GM06990 (cell line): ENCODE measurements at regions not wholly inside any gene's neighbourhood (a gene's known extent, or its start where the extent isn't known, plus 50 kb on each side); places are given as distances from the start of the nearest gene placed in this dataset.

ENCODE experiments used
- DNase-seq: peaks from one replicate; pipeline ENCODE4 v3.0.0-alpha.2; 2011; ENCODE audit not compliant: insufficient read length; ENCODE audit errors: extremely low read depth
- H3K27me3 ChIP-seq: replicated peaks from 2 replicates; pipeline ENCODE4 v1.6.0; 2011; ENCODE audit warnings: low read length; ENCODE audit not compliant: control insufficient read depth, insufficient read depth
- H3K36me3 ChIP-seq: 2 replicates; pipeline ENCODE4 v1.5.1; 2011; ENCODE audit warnings: low read length; ENCODE audit not compliant: control insufficient read depth, insufficient read depth
- H3K4me3 ChIP-seq: replicated peaks from 2 replicates; pipeline ENCODE4 v1.5.1; 2011; ENCODE audit warnings: low read depth, mild to moderate bottlenecking, control low read depth, low read length
- TF ChIP-seq, protein P1 (sequence below): IDR thresholded peaks from 2 replicates; pipeline ENCODE4 v1.5.1; 2011; ENCODE audit warnings: low read length, control low read depth, mild to moderate bottlenecking, inconsistent platforms; ENCODE audit not compliant: insufficient read depth, poor library complexity, severe bottlenecking

GRCh38 chr3:15958692-15959433 is 161.1 kb upstream of the ANKRD28 start:
- Histone ChIP-seq H3K4me3 (no peak overlapping the region), H3K36me3 (no peaks in the 10 kb centered on the region), H3K27me3 (no peaks in the 10 kb centered on the region)
- TF ChIP-seq, protein P1, sequence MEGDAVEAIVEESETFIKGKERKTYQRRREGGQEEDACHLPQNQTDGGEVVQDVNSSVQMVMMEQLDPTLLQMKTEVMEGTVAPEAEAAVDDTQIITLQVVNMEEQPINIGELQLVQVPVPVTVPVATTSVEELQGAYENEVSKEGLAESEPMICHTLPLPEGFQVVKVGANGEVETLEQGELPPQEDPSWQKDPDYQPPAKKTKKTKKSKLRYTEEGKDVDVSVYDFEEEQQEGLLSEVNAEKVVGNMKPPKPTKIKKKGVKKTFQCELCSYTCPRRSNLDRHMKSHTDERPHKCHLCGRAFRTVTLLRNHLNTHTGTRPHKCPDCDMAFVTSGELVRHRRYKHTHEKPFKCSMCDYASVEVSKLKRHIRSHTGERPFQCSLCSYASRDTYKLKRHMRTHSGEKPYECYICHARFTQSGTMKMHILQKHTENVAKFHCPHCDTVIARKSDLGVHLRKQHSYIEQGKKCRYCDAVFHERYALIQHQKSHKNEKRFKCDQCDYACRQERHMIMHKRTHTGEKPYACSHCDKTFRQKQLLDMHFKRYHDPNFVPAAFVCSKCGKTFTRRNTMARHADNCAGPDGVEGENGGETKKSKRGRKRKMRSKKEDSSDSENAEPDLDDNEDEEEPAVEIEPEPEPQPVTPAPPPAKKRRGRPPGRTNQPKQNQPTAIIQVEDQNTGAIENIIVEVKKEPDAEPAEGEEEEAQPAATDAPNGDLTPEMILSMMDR, result no peak
- DNase-seq, result no peak

- TF ChIP-seq, protein P1, result no peak
- Histone ChIP-seq H3K4me3 (no peak overlapping the region), H3K27me3 (no peaks in the 10 kb centered on the region), H3K36me3 (no peaks in the 10 kb centered on the region)
- DNase-seq, result no peak
Measured at GRCh38 chr3:15959434-15959811, 161.6 kb upstream of the ANKRD28 start.

DNA sequence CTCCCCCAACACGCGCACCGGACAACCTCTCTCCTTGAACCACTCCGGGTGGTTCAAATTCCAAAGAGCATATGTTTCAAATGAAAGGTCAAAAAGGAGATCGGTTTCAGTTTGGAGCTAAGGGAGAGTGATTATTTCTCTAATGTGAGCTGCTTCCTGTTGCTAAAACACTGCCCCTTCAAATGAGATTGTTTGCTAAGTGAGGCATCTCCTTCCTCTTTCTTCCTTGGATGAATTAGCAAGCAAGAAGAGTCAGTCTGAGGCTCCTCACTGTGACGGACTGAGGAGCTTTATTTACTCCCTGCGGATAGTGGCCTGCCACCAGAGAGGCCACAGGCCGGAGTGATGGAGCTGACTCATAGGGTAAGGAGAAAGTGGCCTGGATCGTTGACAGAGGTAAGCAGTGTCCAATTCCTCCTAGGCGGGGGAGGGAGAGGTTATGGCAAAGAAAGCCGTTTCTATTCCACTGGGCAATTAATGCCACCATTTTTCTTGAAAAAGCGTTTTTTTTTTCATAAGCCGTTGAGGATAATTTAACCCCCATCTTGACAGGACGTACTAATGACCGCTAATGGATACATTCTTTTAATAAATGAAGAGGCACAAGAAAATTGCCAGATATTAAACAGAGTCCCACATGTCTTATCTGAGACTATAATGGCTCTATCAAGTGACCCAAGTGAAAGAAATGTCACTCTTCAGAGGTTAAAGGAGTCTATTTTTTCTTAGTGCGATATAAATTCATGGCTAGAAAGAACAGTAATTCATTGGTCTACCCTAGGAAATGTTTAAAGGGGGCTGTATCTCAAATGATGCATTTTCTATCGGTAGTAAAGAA is 167.0 kb upstream of the ANKRD28 start:
- Histone ChIP-seq H3K36me3 (no peaks in the 10 kb centered on the region), H3K4me3 (no peak overlapping the region), H3K27me3 (no peaks in the 10 kb centered on the region)
- TF ChIP-seq, protein P1, result no peak
- no peak for DNase-seq

GRCh38 chr3:15967577-15967976 is 169.8 kb upstream of the ANKRD28 start:
- TF ChIP-seq, protein P1, result no peak
- Histone ChIP-seq H3K27me3 (no peaks in the 10 kb centered on the region), H3K36me3 (no peaks in the 10 kb centered on the region), H3K4me3 (no peak overlapping the region)
- no peak for DNase-seq

GRCh38 chr3:15969874-15970640 is 172.3 kb upstream of the ANKRD28 start:
- Histone ChIP-seq H3K36me3 (no peaks in the 10 kb centered on the region), H3K27me3 (no peaks in the 10 kb centered on the region), H3K4me3 (no peak overlapping the region)
- DNase-seq, result no peak
- TF ChIP-seq, protein P1, result no peak
